K562 (cell line): ENCODE measurements at regions not wholly inside any gene's neighbourhood (a gene's known extent, or its start where the extent isn't known, plus 50 kb on each side); places are given as distances from the start of the nearest gene placed in this dataset.

ENCODE experiments used
- ATAC-seq: fragments of 200-7000 bp; cut with Tn5 transposase; 3 replicates; pipeline ENCODE4 v1.9.1; 2020; ENCODE audit warnings: moderate library complexity
- BruUV-seq: library from RNA; stranded (reverse); fragments of 400-500 nt; replicated peaks from 2 replicates; lab custom pipeline; 2021; lab: Mats Ljungman, UMichigan
- CTCF ChIA-PET: fragments of 300-600 bp; formaldehyde crosslinking; extraction: SDS; loops from one replicate; lab custom pipeline; 2021; ENCODE audit warnings: low intra/inter-chr PET ratio; lab: Yijun Ruan, JAX
- POLR2A ChIA-PET: fragments of 300-600, 350-650 bp; sonication (Branson Sonifier 250); formaldehyde crosslinking; extraction: SDS; loops from one replicate; lab custom pipeline; 2021; ENCODE audit warnings: antibody characterized with exemption, inconsistent platforms; lab: Yijun Ruan, JAX
- DNase-seq, 4 experiments: peaks; one replicate each; pipeline versions ENCODE4 v3.0.0 to v3.0.0-alpha.2; 2011 to 2018; ENCODE audit warnings: low spot score in 3 of 4, mixed read lengths in 3 of 4; ENCODE audit errors: extremely low read depth in 1 of 4
- FAIRE-seq: peaks from 2 replicates; lab custom pipeline; 2011; peaks lifted over from hg19 to GRCh38; lab: Jason Lieb, UNC
- H2AFZ ChIP-seq: 2 replicates; pipeline ENCODE4 v1.6.0; 2011; ENCODE audit warnings: low read depth, low read length, control low read depth, inconsistent platforms
- H3K27ac ChIP-seq: fragments of 200-600 bp; 3 replicates; pipeline ENCODE4 v1.8.0; 2011; ENCODE audit warnings: low read depth, mild to moderate bottlenecking, control low read depth, inconsistent platforms, low read length, moderate library complexity, mixed read lengths; ENCODE audit errors: extremely low read depth
- H3K27me3 ChIP-seq, 2 experiments: fragments of 300-600 bp in 1 of 2; 2 replicates in 1 of 2; 3 replicates in 1 of 2; pipeline versions ENCODE4 v1.6.0 to v1.8.0; 2011; ENCODE audit warnings: inconsistent platforms in 2 of 2, low read length in 2 of 2, mild to moderate bottlenecking in 1 of 2, mixed read lengths in 1 of 2, moderate library complexity in 1 of 2; ENCODE audit not compliant: control insufficient read depth in 2 of 2, insufficient read depth in 2 of 2
- H3K36me3 ChIP-seq: fragments of 300-600 bp; 3 replicates; pipeline ENCODE4 v1.8.0; 2011; ENCODE audit warnings: mild to moderate bottlenecking, low read length, inconsistent platforms; ENCODE audit not compliant: control insufficient read depth, insufficient read depth
- H3K4me1 ChIP-seq, 2 experiments: fragments of 200-600 bp in 1 of 2; replicated peaks in 1 of 2; 2 replicates in 1 of 2; 3 replicates in 1 of 2; pipeline versions ENCODE4 v1.5.1 to v1.8.0; 2011; ENCODE audit warnings: inconsistent platforms in 2 of 2, low read length in 2 of 2, mild to moderate bottlenecking in 1 of 2, mixed read lengths in 1 of 2, moderate library complexity in 1 of 2; ENCODE audit not compliant: control insufficient read depth in 2 of 2, insufficient read depth in 2 of 2
- H3K4me2 ChIP-seq: 2 replicates; pipeline ENCODE4 v1.6.1; 2011; ENCODE audit warnings: low read length, control low read depth, inconsistent platforms, mixed read lengths; ENCODE audit not compliant: insufficient read depth
- H3K4me3 ChIP-seq: fragments of 200-600 bp; sonication (generic), shearing (Covaris generic); 2 replicates; pipeline ENCODE4 v1.5.1; 2016; ENCODE audit warnings: control low read depth, inconsistent platforms
- H3K79me2 ChIP-seq: fragments of 200-600 bp; 3 replicates; pipeline ENCODE4 v1.8.0; 2011; ENCODE audit warnings: low read length, inconsistent platforms; ENCODE audit not compliant: control insufficient read depth, insufficient read depth
- H3K9ac ChIP-seq, 2 experiments: 2 replicates each; pipeline versions ENCODE4 v1.6.0 to v1.6.1; 2011; ENCODE audit warnings: low read depth in 2 of 2, low read length in 2 of 2, control low read depth in 1 of 2, inconsistent platforms in 1 of 2, mild to moderate bottlenecking in 1 of 2, mixed read lengths in 1 of 2; ENCODE audit not compliant: insufficient read depth in 1 of 2
- H3K9me1 ChIP-seq: one replicate; pipeline ENCODE4 v1.6.0; 2011; ENCODE audit warnings: inconsistent platforms, mild to moderate bottlenecking, low read length, moderate library complexity; ENCODE audit not compliant: control insufficient read depth, insufficient read depth
- H3K9me3 ChIP-seq: replicated peaks from 2 replicates; pipeline ENCODE4 v1.5.1; 2011; ENCODE audit warnings: low read depth, low read length, inconsistent platforms; ENCODE audit not compliant: control insufficient read depth, insufficient read depth
- H4K20me1 ChIP-seq: replicated peaks from 2 replicates; pipeline ENCODE4 v1.6.1; 2011; ENCODE audit warnings: low read length, inconsistent platforms, mixed read lengths; ENCODE audit not compliant: control insufficient read depth, insufficient read depth
- E2F4 ChIP-seq: sonication (generic); formaldehyde crosslinking; IDR thresholded peaks from 2 replicates; pipeline ENCODE4 v1.8.0; 2022; ENCODE audit warnings: mild to moderate bottlenecking, low read depth, missing genetic modification reagents
- EP400 ChIP-seq: fragments of 450-650 bp; IDR thresholded peaks from 2 replicates; pipeline ENCODE4 v1.6.1; 2017; ENCODE audit warnings: antibody characterized with exemption, mild to moderate bottlenecking, moderate library complexity
- ILF3 ChIP-seq: fragments of 450-650 bp; IDR thresholded peaks from 2 replicates; pipeline ENCODE4 v1.6.1; 2018; ENCODE audit warnings: antibody characterized with exemption, mild to moderate bottlenecking, moderate library complexity, borderline replicate concordance
- MCM5 ChIP-seq: fragments of 450-650 bp; IDR thresholded peaks from 2 replicates; pipeline ENCODE4 v1.6.1; 2016; ENCODE audit warnings: low read depth
- NR1H2 ChIP-seq: sonication (generic); formaldehyde crosslinking; IDR thresholded peaks from 2 replicates; pipeline ENCODE4 v1.4.0; 2020; ENCODE audit warnings: mild to moderate bottlenecking, missing genetic modification reagents
- NR2C1 ChIP-seq, 2 experiments: fragments of 450-650 bp; IDR thresholded peaks; 2 replicates each; pipeline ENCODE4 v1.6.1; 2017; ENCODE audit warnings: mild to moderate bottlenecking in 2 of 2, antibody characterized with exemption in 1 of 2, inconsistent platforms in 1 of 2, missing compliant biosample characterization in 1 of 2, missing genetic modification characterization in 1 of 2
- PHF21A ChIP-seq: fragments of 450-650 bp; IDR thresholded peaks from 2 replicates; pipeline ENCODE4 v1.6.1; 2017; ENCODE audit warnings: low read depth, borderline replicate concordance
- RBFOX2 ChIP-seq: fragments of 200-400 bp; formaldehyde crosslinking; IDR thresholded peaks from 2 replicates; pipeline ENCODE4 v1.6.1; 2017; ENCODE audit warnings: low read depth, mild to moderate bottlenecking, low read length, moderate library complexity
- RBM17 ChIP-seq: fragments of 200-400 bp; formaldehyde crosslinking; IDR thresholded peaks from 2 replicates; pipeline ENCODE4 v1.6.1; 2017; ENCODE audit warnings: low read depth, mild to moderate bottlenecking, low read length, borderline replicate concordance
- RBM39 ChIP-seq: fragments of 200-400 bp; formaldehyde crosslinking; optimal IDR thresholded peaks from 2 replicates; pipeline ENCODE3; 2018; ENCODE audit warnings: low read depth, low read length
- SOX6 ChIP-seq: fragments of 450-650 bp; IDR thresholded peaks from 2 replicates; pipeline ENCODE4 v1.6.1; 2014; ENCODE audit warnings: mild to moderate bottlenecking
- SP1 ChIP-seq: sonication (generic); formaldehyde crosslinking; IDR thresholded peaks from 2 replicates; pipeline ENCODE4 v1.8.1; 2022; ENCODE audit warnings: mild to moderate bottlenecking, missing genetic modification reagents
- WGBS: fragments of 100-300 bp; shearing (Covaris generic); methylation state at CpG from one replicate; pipeline ENCODE4 v1.1.6; 2016; ENCODE audit warnings: low coverage, mixed read lengths; ENCODE audit not compliant: insufficient coverage; ENCODE audit errors: missing lambda C conversion rate; 5-methylcytosine and 5-hydroxymethylcytosine counted together
- in situ Hi-C: fragments of 300-500 bp; cut with MboI; formaldehyde crosslinking; loops from 4 replicates; pipeline ENCODE4 v1.15.0; 2018; ENCODE audit warnings: inconsistent platforms, mixed read lengths
- intact Hi-C: fragments of 100-400 bp; cut with micrococcal nuclease; formaldehyde crosslinking; loops from 2 replicates; pipeline ENCODE4 v1.14.2; 2022
- TF ChIP-seq, protein P1 (sequence below): fragments of 250-450 bp; sonication (Bioruptor Pico); IDR thresholded peaks from 2 replicates; pipeline ENCODE4 v1.8.0; 2021; ENCODE audit warnings: borderline replicate concordance, mild to moderate bottlenecking, moderate library complexity; ENCODE audit not compliant: poor library complexity, severe bottlenecking

DNA sequence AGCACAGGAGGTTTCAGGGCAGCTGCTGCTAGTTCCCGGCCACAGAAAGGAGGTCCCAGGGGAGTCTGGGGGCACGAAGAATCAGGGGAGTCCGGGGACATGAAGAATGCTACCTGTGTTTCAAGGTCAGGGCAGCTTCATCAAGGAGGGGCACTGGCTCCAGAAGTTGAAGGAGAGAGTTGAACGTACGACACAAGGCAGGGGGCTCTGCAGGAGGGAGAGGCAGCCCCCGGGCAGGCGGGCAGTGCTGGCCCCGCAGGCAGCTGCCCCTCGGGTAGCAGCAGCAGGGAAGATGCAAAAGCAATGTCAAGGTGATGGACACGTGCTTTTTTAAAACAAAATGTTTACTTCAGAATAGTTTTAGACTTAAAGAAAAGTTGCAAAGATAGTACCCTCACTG is 134.7 kb upstream of the RNF32 start:
- no peaks in the 10 kb centered on the region for H3K79me2 ChIP-seq
- H3K4me3 ChIP-seq, result no peak overlapping the region
- no peaks in the 10 kb centered on the region for H3K9me1 ChIP-seq
- CTCF ChIA-PET, result no interaction called here
- DNase-seq (no peak), FAIRE-seq (no peak), ATAC-seq (no peak)
- H3K36me3 ChIP-seq, result no peaks in the 10 kb centered on the region
- H3K9me3 ChIP-seq, result no peaks in the 10 kb centered on the region
- peaks cover 0 to 3% of the 10 kb centered on the region in 2 experiments; a peak in 1 of 5 replicates for H3K4me1 ChIP-seq
- in situ Hi-C loops (no loop called here), intact Hi-C loops (no loop called here)
- TF ChIP-seq SP1 (CRISPR knock-in tag), result no peak
- TF ChIP-seq NR1H2 (CRISPR knock-in tag), result no peak
- H3K4me2 ChIP-seq, result no peak overlapping the region
- 1% methylated on average over 10 of the region's 10 CpGs for WGBS
- H3K27me3 ChIP-seq, result peaks cover 37 to 51% of the 10 kb centered on the region in 2 experiments
- BruUV-seq, result no TSS peak
- no peaks in the 10 kb centered on the region for H4K20me1 ChIP-seq
- H3K27ac ChIP-seq, result no peak overlapping the region
- POLR2A ChIA-PET, result interaction anchor here (0.5 kb wide), 1 partner anchor 68 kb away, joined by 3 read pairs; no protein-coding TSS in a partner anchor
- H2AFZ ChIP-seq, result no peak overlapping the region
- no peak overlapping the region for H3K9ac ChIP-seq

DNA sequence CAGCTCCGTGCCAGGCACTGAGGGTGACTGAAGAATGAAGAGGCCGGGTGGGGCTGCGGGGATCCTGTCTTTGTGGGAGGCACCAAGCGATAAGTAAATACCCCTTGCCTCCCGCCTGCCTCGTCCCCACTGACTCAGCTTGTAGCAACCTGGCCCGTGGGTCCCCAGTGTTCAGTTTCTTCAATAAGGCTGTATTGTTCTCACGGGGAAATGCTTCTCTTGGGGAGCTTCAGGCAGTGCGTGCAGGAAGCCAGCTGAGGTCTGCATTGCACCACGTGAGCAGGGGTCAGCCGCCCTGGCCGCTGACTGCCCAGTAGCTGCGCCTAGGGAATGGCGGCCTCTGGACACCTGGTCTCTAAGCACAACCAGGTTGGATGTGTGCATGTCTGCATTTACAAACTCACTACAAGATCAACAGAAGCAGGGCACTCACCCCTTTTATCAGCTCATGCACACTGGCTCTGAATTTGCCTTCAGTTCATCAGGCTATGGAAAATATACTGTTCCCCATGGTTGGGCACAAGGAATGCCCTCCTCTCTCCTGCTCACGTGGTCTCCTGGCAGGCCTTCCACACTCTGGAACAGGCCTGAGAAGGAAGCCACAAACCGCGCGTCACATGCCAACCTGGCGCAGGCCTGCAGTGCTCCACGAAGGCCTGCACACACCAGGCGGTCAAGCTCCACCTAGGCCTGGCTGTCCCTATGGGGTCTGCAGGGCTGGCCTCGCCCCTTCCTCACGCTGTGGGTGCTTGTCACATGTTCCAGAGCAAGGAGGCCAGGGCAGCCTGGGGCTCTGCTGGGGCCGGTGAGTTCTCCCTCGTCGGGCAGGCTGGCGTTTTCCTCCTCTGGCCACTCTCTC is 135.7 kb upstream of the RNF32 start:
- Histone ChIP-seq H3K9me3 (no peaks in the 10 kb centered on the region), H3K4me1 (peaks cover 0 to 3% of the 10 kb centered on the region in 2 experiments; a peak in 1 of 5 replicates), H3K9me1 (no peaks in the 10 kb centered on the region), H2AFZ (no peak overlapping the region), H3K9ac (no peak overlapping the region), H3K4me2 (no peak overlapping the region), H3K36me3 (no peaks in the 10 kb centered on the region), H3K27me3 (peaks cover 37 to 47% of the 10 kb centered on the region in 2 experiments), H4K20me1 (no peaks in the 10 kb centered on the region), H3K79me2 (no peaks in the 10 kb centered on the region), H3K27ac (no peak overlapping the region), H3K4me3 (no peak overlapping the region)
- no TSS peak for BruUV-seq
- POLR2A ChIA-PET, result interaction anchor here (0.6 to 1.6 kb wide), 5 partner anchors 10 to 688 kb away, joined by 3 read pairs; no protein-coding TSS in a partner anchor
- no peak for FAIRE-seq
- in situ Hi-C loops, result no loop called here
- DNase-seq, result no peak
- CTCF ChIA-PET, result no interaction called here
- 5% methylated on average over 27 of the region's 27 CpGs for WGBS
- intact Hi-C loops, result no loop called here
- no peak; the same call in 2 of the 3 replicates for ATAC-seq
- TF ChIP-seq EP400, result no peak
- TF ChIP-seq ILF3, result no peak
- no peak for TF ChIP-seq RBM17
- TF ChIP-seq E2F4 (CRISPR knock-in tag), result no peak
- no peak for TF ChIP-seq RBFOX2
- TF ChIP-seq, protein P1, sequence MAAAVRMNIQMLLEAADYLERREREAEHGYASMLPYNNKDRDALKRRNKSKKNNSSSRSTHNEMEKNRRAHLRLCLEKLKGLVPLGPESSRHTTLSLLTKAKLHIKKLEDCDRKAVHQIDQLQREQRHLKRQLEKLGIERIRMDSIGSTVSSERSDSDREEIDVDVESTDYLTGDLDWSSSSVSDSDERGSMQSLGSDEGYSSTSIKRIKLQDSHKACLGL (CRISPR knock-in tag), result no peak
- no peak for TF ChIP-seq MCM5
- TF ChIP-seq NR2C1 (IDR thresholded peaks at IDR 0.05), result no peak
- TF ChIP-seq NR2C1 (tag; IDR thresholded peaks at IDR 0.05), result no peak
- no peak for TF ChIP-seq PHF21A
- no peak for TF ChIP-seq RBM39
- TF ChIP-seq SOX6, result no peak
